Stimulated activated CD4-positive, alpha-beta T cell treated with anti-CD3 and anti-CD28 coated beads, TNF-alpha, amount 100 ng/mL, for 48 hours (primary cell): ENCODE measurements at regions not wholly inside any gene's neighbourhood (a gene's known extent, or its start where the extent isn't known, plus 50 kb on each side); places are given as distances from the start of the nearest gene placed in this dataset.
"Not testable (repeated sequence)": the region's sequence is repeated elsewhere in the genome, so short reads cannot be mapped to it uniquely, and the experiment has no call there.

Experiments
- DNase-seq, 3 donors: peaks; one replicate each; pipeline ENCODE4 v3.0.0-alpha.2; 2020; ENCODE audit warnings: low read depth in 3 of 3

GRCh38 chr14:89491711-89492381, 74.8 kb upstream of the FOXN3 start:
- DNase-seq = no peak

DNA sequence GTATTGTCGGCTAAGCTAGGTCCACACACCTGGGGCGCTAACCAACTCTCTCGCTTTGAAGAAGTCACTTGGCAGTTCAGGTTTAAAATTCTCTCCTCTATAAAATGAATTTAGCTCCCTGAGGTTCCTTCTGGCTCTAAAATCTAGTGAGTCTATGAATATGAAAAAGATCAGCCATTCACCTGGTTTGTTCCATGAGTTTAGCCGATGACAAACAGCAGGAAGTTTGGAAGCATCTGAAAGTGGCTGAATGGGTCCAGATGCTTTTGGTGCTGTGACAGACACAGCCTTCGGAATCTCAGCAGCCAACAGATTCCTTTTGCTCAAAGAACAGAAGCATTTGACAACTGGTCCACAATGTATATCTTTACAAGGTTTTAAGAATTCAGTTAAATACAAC, 73.4 kb upstream of the FOXN3 start:
- DNase-seq = no peak

- no peak for DNase-seq
These were observed 72.9 kb upstream of the FOXN3 start for GRCh38 chr14:89489761-89490437.

DNA sequence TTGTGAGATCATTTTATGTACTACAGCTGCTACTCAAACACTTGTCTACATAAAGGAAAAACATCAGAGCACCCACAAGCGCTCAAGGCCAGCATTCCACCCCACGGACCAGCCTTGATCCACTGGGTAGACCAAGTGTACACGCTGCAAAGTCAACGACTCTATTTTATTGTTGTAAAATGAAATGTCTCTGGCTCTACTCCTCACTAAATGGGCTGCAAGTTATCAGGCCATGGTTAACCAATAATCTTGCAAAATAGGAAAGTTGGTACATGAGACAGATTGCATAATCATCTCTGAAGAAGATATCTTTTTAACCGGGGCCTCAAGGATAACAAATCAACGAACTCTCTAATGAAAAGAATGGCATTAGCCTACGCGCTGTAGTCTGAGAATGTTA, 69.9 kb upstream of the FOXN3 start:
- no peak for DNase-seq

GRCh38 chr14:89486505-89486904, 69.5 kb upstream of the FOXN3 start:
- DNase-seq = no peak

DNA sequence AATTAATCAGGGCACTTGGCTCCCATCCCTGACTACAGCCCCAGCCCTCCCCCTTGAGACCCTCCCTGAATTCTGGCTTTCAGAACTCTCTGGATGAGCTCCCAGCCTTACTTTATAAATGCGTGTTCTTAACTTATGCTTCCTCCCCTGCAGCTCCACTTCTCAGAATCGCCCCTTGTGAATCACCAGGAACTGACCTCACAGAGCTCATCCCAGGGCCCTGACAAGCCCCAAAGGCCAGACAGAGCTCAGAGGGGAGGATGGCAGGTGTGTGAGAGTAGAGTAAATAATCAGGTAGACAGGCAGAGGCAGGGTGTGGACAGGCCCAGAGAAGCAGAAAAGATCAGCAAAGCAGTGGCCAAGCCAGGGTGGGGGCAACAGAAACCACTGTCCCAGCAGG, 68.2 kb upstream of the FOXN3 start:
- DNase-seq = no peak

GRCh38 chr14:89484051-89484844, 67.2 kb upstream of the FOXN3 start:
- DNase-seq = no peak

DNA sequence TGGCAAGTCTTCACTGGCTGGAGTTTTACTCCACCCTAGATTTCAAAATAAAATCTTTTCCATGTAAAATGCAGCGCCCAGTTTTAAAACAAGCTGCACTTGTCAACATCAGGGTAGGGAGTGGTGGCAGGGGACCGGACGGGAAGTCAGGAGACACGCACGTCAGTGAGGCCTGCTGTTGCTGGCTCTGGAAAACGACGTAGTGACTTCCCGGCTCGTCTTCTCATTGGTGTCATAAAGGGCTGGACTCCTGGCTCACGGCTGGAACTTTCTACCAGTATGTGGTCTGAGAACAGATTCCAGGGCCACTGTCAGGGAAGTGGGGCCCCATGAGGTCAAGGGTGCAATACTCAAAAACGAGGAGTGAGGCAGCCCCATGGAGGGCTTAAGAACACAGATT, 64.2 kb upstream of the FOXN3 start:
- DNase-seq = no peak

GRCh38 chr14:89480278-89480677, 63.2 kb upstream of the FOXN3 start:
- DNase-seq = no peak

- no peak for DNase-seq
These were observed 62.8 kb upstream of the FOXN3 start for GRCh38 chr14:89479802-89480201.

- no peak for DNase-seq
These were observed 60.4 kb upstream of the FOXN3 start for GRCh38 chr14:89477391-89477790.

GRCh38 chr14:89476354-89476896, 59.4 kb upstream of the FOXN3 start:
- no peak for DNase-seq

GRCh38 chr14:89474464-89474863, 57.4 kb upstream of the FOXN3 start:
- no peak for DNase-seq

GRCh38 chr14:89473989-89474388, 57.0 kb upstream of the FOXN3 start:
- DNase-seq = no peak

GRCh38 chr14:89473569-89473968, 56.5 kb upstream of the FOXN3 start:
- DNase-seq = no peak

- no peak for DNase-seq
These were observed 53.4 kb upstream of the FOXN3 start for GRCh38 chr14:89470401-89470800.

DNA sequence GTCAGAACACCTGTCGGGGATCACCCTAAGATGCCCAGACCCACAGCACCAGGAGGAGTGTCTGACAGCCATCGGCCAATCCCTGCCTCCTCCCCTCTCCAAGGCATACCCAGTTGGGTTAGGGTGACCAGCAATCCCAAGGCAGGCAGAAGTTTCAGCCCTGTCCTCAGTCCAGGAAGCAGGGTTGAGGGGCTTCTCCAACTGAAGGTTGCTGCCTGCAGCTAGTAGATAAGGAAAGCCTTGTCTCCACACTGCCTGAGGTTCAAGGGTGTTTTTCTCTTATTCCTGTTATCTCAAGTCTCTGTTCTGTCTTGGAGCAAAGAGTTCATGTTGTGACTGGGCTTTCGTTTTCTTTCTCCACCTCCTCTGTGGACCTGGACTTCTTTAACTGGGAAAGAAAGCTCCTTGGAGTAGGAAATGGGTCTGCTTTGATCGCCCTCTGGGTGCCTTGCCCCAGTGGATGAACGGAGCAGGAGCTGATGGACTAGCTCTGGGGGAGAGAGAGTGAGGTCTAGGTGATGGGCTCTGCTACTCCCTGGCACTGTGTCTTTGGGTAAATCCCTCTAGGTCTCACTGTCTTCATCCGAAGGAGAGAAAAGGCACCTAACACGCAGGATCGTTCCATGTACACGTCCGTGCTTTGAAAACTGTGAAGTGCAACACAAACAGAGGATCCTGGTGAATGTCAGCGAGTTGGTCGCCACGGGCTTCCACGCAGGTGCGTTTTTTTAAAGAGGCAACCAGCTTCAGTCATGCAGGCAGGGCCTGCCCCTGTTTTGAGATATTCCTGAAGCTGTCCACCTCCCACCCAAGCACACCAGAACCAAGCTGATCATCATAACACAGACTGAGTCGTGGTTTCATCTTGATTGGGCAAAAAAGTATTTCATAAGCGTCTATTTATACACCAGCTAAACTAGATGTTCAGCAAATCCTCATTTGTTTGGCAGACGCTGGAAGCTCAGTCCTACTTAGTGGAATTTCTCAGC, 52.5 kb upstream of the FOXN3 start:
- DNase-seq = no peak

GRCh38 chr14:89468566-89468965, 51.5 kb upstream of the FOXN3 start:
- no peak for DNase-seq

DNA sequence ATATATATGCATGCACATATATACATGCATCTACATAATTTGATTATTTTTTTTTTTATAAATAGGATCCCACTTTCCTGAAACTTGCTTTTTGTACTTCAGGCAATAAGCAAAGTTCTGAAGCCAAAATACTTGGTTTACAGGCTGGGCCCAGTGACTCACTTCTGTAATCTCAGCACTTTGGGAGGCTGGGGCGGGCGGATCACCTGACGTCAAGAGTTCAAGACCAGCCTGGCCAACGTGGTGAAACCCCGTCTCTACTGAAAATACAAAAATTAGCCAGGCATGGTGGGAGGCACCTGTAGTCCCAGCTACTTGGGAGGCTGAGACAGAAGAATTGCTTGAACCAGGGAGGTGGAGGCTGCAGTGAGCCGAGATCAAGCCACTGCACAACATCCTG, 51.0 kb upstream of the FOXN3 start:
- not testable (repeated sequence) for DNase-seq

DNA sequence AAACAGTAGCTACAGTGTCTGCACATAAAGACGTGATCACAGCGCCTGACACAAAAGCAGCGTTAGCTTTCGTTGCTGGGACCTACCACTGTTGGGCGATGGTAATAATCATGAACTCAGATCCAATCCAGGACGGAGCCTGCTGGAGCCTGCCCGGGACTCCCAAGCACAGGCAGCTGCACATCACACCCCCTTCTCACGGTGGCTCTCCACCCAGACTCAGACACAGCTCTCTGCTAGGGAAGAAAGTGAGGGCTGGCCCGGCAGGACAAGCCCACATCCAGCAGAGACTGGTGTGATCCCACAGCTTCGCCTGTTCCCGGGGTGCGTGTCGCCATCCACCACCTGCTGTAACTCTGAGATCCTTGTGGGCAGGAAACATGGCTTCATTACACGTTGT, 49.9 kb upstream of the FOXN3 start:
- no peak for DNase-seq
